HUES64 (cell line): ENCODE measurements at regions not wholly inside any gene's neighbourhood (a gene's known extent, or its start where the extent isn't known, plus 50 kb on each side); places are given as distances from the start of the nearest gene placed in this dataset.

Experiments
- H3K27ac ChIP-seq: 2 replicates; pipeline ENCODE4 v1.7.0; 2013; ENCODE audit warnings: low read depth, low read length, inconsistent platforms
- H3K27me3 ChIP-seq: 2 replicates; pipeline ENCODE4 v1.6.1; 2013; ENCODE audit warnings: mild to moderate bottlenecking, low read length; ENCODE audit not compliant: insufficient read depth
- H3K36me3 ChIP-seq: 2 replicates; pipeline ENCODE4 v1.6.1; 2013; ENCODE audit warnings: mild to moderate bottlenecking, low read length; ENCODE audit not compliant: insufficient read depth
- H3K4me1 ChIP-seq: 2 replicates; pipeline ENCODE4 v1.6.1; 2013; ENCODE audit warnings: mild to moderate bottlenecking, low read length, moderate library complexity; ENCODE audit not compliant: insufficient read depth
- H3K4me3 ChIP-seq: 2 replicates; pipeline ENCODE4 v1.5.1; 2013; ENCODE audit warnings: mild to moderate bottlenecking, low read length, moderate library complexity
- H3K9ac ChIP-seq: 2 replicates; pipeline ENCODE4 v1.6.1; 2013; ENCODE audit warnings: mild to moderate bottlenecking, low read depth, low read length
- H3K9me3 ChIP-seq: 2 replicates; pipeline ENCODE4 v1.6.1; 2013; ENCODE audit warnings: low read depth, low read length; ENCODE audit not compliant: insufficient read depth
- WGBS: fragments of 150-250, 120-280 bp; methylation state at CpG from one replicate; pipeline ENCODE4 v1.1.7; 2013; ENCODE audit warnings: missing lambda C conversion rate; 5-methylcytosine and 5-hydroxymethylcytosine counted together

DNA sequence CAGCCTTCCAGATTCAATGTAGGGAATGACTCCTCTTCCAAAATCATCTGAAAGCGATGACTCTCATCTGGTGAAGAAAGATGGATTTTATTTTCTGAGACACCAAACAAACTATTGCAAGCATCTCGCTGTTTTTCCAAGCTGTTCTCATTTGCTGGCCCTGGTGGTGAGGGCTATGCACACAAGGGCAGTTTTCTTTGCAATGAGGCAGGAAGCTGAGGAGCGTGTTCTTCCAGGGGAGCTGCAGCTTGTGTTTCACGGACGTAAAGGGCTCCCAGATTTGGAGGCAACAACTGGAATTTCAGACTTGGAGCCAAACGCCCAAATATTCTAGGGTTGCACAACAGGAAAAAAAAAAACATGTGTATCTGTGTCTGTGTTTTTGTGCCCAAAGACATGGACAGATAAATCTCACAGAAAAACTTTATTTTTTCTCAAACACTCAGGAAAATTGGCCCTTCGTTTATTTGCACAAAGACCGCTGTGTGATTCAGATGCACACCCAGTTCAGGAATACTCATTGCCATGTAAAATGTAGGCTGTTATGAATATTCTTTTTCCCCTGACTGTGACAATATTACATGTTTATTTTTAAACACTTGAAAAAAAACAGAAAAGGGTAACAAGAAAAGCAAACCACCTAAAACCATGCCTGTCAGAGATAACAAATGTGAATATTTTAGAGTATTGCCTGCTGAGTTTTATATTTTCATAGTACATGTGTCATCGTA is 151.3 kb downstream of the GAS1 start:
- Histone ChIP-seq H3K4me3 (no peak overlapping the region), H3K27ac (no peak overlapping the region), H3K9ac (no peak overlapping the region), H3K4me1 (peaks cover 26% of the 10 kb centered on the region), H3K36me3 (no peaks in the 10 kb centered on the region), H3K9me3 (no peaks in the 10 kb centered on the region), H3K27me3 (no peaks in the 10 kb centered on the region)
- 82% methylated on average over 8 of the region's 9 CpGs for WGBS

DNA sequence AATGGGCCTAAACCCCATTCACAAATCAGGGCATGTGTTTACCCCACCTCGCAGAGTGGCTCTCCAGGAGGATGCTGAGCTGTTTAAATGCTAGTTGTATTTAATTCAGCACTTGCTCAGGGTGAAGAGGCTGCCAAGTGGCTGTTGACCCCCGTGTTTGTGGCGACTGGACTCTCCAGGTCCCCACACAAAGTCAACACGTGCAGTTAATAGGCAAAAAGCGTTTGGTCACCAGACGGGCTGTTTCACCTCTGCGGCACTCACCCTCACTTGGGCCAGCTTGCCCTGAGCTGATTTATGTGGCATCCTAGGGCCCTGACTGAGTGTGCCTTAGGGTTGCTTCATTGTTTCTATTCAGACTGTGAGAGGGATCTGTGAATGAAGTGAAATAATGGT is 152.3 kb downstream of the GAS1 start:
- peaks cover 23% of the 10 kb centered on the region for H3K4me1 ChIP-seq
- H3K27me3 ChIP-seq: no peaks in the 10 kb centered on the region
- no peak overlapping the region for H3K27ac ChIP-seq
- H3K4me3 ChIP-seq: no peak overlapping the region
- H3K36me3 ChIP-seq: no peaks in the 10 kb centered on the region
- 76% methylated on average over 7 of the region's 7 CpGs for WGBS
- H3K9me3 ChIP-seq: no peaks in the 10 kb centered on the region
- H3K9ac ChIP-seq: no peak overlapping the region

DNA sequence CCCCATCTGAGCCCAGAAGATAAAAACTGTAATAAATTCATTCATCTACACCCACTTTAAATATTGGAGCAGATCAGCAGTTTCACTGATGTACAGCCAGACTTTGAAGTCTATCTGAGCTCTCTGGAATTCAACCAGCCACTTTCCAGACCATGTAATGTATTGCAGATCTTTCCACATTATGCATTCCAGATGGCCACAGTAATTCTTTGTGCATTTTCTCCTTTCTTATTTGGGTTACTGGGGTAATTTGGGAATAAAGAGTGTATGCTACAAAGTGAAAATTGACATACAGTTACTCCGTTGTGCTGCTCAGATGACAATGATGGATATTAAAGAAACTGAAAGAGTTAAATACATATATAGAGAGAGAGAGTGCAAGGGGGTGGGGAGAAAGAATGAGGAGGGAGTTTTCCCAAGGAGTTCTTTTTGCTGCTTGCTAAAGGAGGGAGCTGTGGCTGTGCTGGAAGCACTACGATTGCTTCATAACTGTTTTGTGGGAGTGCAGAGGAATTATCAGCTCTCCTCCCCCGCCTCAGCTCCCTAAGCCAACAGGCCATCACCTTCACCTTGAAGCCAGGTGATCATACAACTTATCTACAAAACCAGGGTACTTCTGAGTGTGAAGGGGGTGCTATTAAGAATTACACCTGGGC is 152.8 kb downstream of the GAS1 start:
- no peak overlapping the region for H3K27ac ChIP-seq

DNA sequence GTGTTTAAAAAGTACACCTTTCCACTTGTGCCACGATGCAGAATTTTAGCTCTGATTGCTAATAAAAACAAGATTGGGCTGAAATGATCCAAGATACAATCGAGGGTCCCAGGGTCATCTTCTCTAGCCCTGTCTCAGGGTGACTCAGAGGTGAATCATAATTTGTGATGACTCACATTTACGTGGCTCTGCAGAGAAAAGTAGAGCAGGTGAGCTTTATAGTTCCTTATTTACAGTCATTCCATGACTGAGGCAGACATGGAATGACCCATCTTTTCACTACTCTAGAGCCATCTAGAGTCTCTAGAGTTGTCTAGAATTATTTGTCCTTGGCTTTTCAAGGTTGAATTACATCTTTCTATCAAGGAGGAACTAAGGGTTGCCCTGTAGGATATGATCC is 155.2 kb downstream of the GAS1 start:
- H3K4me1 ChIP-seq: peaks cover 23% of the 10 kb centered on the region
- H3K9ac ChIP-seq: no peak overlapping the region
- no peak overlapping the region for H3K4me3 ChIP-seq
- WGBS: 86% methylated on average over 3 of the region's 3 CpGs
- no peak overlapping the region for H3K27ac ChIP-seq
- H3K9me3 ChIP-seq: no peaks in the 10 kb centered on the region
- H3K27me3 ChIP-seq: no peaks in the 10 kb centered on the region
- no peaks in the 10 kb centered on the region for H3K36me3 ChIP-seq

More for the DNA sequence above, 152.8 kb downstream of the GAS1 start:
- no peaks in the 10 kb centered on the region for H3K9me3 ChIP-seq
- 90% methylated on average over 1 of the region's 3 CpGs for WGBS
- H3K9ac ChIP-seq: no peak overlapping the region
- no peak overlapping the region for H3K4me3 ChIP-seq
- H3K4me1 ChIP-seq: peaks cover 23% of the 10 kb centered on the region
- no peaks in the 10 kb centered on the region for H3K36me3 ChIP-seq
- no peaks in the 10 kb centered on the region for H3K27me3 ChIP-seq

DNA sequence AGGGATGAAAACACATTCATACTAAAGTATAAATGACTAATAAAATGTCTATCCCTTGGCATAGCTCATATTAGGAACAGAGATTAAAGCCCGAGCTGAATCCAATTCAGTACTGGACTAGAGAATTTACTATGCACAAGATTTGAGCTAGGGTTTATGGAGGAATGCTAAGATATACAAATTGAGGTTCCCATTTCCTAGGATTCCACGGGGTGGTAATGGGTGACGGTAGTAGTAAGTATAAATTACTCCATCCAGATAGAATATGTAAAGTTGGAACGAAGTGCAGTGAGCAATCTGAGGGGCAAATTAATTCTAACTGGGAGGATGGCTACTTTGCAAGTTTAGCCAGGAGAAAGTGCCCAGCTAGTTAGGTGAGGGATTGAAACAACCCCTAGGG is 156.5 kb downstream of the GAS1 start:
- Histone ChIP-seq H3K27me3 (no peaks in the 10 kb centered on the region), H3K27ac (no peak overlapping the region), H3K36me3 (no peaks in the 10 kb centered on the region), H3K4me3 (no peak overlapping the region), H3K9me3 (no peaks in the 10 kb centered on the region), H3K4me1 (peaks cover 14% of the 10 kb centered on the region), H3K9ac (no peak overlapping the region)
- WGBS: 93% methylated on average over 4 of the region's 4 CpGs

DNA sequence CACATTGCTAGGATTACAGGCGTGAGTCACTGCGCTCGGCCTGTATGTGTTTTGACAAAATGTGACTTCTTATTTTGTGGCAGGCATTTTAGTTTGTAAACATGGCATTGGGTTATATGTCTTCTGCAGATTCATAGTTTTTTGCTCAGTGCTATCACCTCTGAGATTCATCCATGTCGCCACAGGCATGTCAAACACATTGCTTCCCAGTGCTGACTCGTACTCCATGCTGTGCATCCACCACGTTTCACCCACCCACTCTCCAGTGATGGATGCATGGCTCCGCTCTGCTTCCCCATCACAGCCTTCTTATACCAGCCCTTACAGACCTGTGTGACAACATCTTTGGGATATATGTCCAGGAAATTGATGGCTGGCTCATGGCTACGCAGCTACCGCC is 158.8 kb downstream of the GAS1 start:
- Histone ChIP-seq H3K4me1 (no peaks in the 10 kb centered on the region), H3K36me3 (no peaks in the 10 kb centered on the region), H3K9ac (no peak overlapping the region), H3K27ac (no peak overlapping the region), H3K9me3 (no peaks in the 10 kb centered on the region), H3K4me3 (no peak overlapping the region), H3K27me3 (no peaks in the 10 kb centered on the region)
- WGBS: 88% methylated on average over 9 of the region's 9 CpGs

DNA sequence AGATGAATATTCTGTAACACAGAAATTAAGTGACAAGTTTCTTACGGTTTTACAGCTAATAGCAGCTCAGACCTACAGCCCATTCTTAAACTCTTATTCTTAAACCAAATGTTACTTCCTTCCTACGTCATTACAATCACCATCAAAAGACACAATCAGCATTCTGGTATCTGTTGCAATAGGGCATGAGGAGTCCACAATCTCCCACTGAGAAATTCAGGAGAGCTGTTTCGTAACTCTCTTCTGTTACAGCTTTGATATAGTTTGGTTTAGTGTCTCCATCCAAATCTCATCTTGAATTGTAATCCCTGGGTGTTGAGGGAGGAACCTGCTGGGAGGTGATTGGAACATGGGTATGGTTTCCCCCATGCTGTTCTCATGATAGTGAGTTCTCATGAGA is 163.4 kb downstream of the GAS1 start:
- no peak overlapping the region for H3K4me3 ChIP-seq
- no peaks in the 10 kb centered on the region for H3K9me3 ChIP-seq
- no peaks in the 10 kb centered on the region for H3K4me1 ChIP-seq
- 60% methylated on average over 3 of the region's 3 CpGs for WGBS
- no peaks in the 10 kb centered on the region for H3K27me3 ChIP-seq
- no peaks in the 10 kb centered on the region for H3K36me3 ChIP-seq
- H3K27ac ChIP-seq: no peak overlapping the region
- H3K9ac ChIP-seq: no peak overlapping the region

DNA sequence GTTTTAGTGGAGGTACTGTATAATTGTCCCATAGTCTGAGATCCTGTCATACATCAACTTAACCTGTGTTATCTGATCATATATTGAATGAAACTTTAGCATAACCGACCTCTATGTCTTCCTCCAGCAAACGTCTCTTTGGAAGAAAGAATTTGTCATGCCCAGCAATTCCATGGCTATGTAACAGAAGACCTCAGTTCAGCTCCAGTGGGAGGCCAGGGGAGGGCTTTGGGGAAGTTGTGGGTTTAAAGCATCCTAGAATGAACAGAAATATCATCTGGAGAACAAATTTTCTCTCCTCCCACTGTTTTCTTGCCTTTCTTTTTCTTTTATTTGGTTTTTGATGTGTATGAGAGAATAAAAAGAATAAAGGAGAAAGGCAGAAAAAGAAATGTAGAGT is 164.5 kb downstream of the GAS1 start:
- Histone ChIP-seq H3K36me3 (no peaks in the 10 kb centered on the region), H3K27me3 (no peaks in the 10 kb centered on the region), H3K4me3 (no peak overlapping the region), H3K9me3 (no peaks in the 10 kb centered on the region), H3K4me1 (no peaks in the 10 kb centered on the region), H3K27ac (no peak overlapping the region), H3K9ac (no peak overlapping the region)
- 85% methylated on average over 2 of the region's 2 CpGs for WGBS

DNA sequence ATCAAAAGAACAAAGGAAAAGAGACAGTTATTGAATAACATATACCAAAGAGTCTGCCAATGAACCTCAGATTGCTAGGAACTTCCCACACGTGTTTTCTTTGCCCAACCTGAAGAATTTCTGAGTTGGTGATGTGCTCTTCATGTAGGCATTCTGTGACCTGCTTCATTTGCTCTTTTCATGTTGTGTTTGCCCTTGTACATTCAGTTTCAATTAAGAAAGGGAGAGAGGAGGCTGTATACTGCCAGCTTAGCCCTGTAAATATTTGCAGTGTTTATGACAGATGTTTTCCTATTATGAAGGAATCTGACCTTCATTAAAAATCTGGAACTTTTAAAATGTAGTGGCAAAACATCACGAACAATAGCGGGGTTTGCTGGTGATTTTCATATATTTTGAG is 168.5 kb downstream of the GAS1 start:
- H3K9ac ChIP-seq: no peak overlapping the region

DNA sequence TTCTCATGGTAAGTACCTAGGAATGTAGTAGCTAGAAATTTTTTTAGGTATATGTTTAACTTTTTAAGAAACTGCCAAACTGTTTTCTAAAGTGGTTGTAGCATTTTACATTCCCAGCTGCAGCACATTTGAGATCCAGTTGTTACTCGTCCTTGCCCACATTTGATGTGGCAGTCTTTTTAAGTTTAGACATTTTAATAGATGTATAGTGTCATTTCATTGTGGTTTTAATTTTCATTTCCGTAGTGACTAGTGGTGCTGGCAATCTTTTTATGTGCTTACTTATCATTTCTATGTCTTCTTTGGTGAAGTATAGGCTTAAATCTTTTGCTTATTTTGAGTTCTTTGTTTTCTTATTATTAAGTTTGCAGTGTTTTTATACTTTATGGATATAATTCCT is 171.6 kb downstream of the GAS1 start:
- no peaks in the 10 kb centered on the region for H3K27me3 ChIP-seq
- 82% methylated on average over 2 of the region's 2 CpGs for WGBS
- H3K4me3 ChIP-seq: no peak overlapping the region

More for the DNA sequence above, 168.5 kb downstream of the GAS1 start:
- no peak overlapping the region for H3K4me3 ChIP-seq
- 92% methylated on average over 3 of the region's 3 CpGs for WGBS
- H3K9me3 ChIP-seq: no peaks in the 10 kb centered on the region
- H3K36me3 ChIP-seq: no peaks in the 10 kb centered on the region
- no peaks in the 10 kb centered on the region for H3K4me1 ChIP-seq
- H3K27me3 ChIP-seq: no peaks in the 10 kb centered on the region
- no peak overlapping the region for H3K27ac ChIP-seq

DNA sequence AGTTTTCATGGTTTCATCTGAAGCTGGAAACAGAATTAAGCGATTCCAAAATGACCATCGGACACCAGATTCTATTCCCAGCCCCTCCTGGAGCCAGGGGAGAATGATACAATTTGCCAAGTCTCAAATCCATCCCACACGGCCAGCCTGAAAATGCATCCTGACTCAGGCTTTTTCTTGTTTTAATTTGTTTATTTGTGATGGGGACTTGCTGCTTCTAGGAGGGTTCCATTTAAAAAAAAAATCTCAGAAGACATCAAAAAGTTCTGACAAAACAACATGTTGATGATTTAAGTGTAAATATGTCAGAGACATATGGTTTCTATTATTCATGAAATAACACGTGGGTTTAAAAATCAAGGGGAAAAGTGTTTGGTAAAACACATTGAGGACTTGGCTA is 173.2 kb downstream of the GAS1 start:
- Histone ChIP-seq H3K9me3 (no peaks in the 10 kb centered on the region), H3K27me3 (no peaks in the 10 kb centered on the region), H3K27ac (no peak overlapping the region), H3K36me3 (no peaks in the 10 kb centered on the region), H3K4me1 (no peaks in the 10 kb centered on the region), H3K9ac (no peak overlapping the region), H3K4me3 (no peak overlapping the region)
- 91% methylated on average over 4 of the region's 4 CpGs for WGBS

More for the DNA sequence above, 171.6 kb downstream of the GAS1 start:
- Histone ChIP-seq H3K4me1 (no peaks in the 10 kb centered on the region), H3K27ac (no peak overlapping the region), H3K36me3 (no peaks in the 10 kb centered on the region), H3K9ac (no peak overlapping the region), H3K9me3 (no peaks in the 10 kb centered on the region)
